Esophagus muscularis mucosa (tissue), 4 donors: ENCODE measurements at regions not wholly inside any gene's neighbourhood (a gene's known extent, or its start where the extent isn't known, plus 50 kb on each side); places are given as distances from the start of the nearest gene placed in this dataset.

Source experiments
- CTCF ChIP-seq, 3 experiments: fragments of 200-600 bp in 2 of 3; fragments of 450-650 bp in 1 of 3; sonication (generic) in 2 of 3; IDR thresholded peaks; one replicate each; pipeline ENCODE4 v1.5.1; 2017 to 2019; ENCODE audit warnings: antibody characterized with exemption in 3 of 3, mild to moderate bottlenecking in 2 of 3, moderate library complexity in 1 of 3
- EP300 ChIP-seq: sonication (generic); formaldehyde crosslinking; IDR thresholded peaks from one replicate; pipeline ENCODE4 v1.6.1; 2017; ENCODE audit warnings: antibody characterized with exemption
- POLR2A ChIP-seq: fragments of 450-650 bp; IDR thresholded peaks from one replicate; pipeline ENCODE4 v1.6.1; 2017; ENCODE audit warnings: antibody characterized with exemption, moderate library complexity, mild to moderate bottlenecking, low read depth

- TF ChIP-seq CTCF (IDR thresholded peaks at IDR 0.05) (no peak), POLR2A (no peak), EP300 (no peak)
These were observed 101.4 kb downstream of the RIN2 start for GRCh38 chr20:19859444-19859843.
